LHCN-M2 (cell line): ENCODE measurements at regions not wholly inside any gene's neighbourhood (a gene's known extent, or its start where the extent isn't known, plus 50 kb on each side); places are given as distances from the start of the nearest gene placed in this dataset.
"Not testable (repeated sequence)": the region's sequence is repeated elsewhere in the genome, so short reads cannot be mapped to it uniquely, and the experiment has no call there.

Experiments used
- DNase-seq: peaks from one replicate; pipeline ENCODE4 v3.0.0-alpha.2; 2012; ENCODE audit warnings: low read depth

DNA sequence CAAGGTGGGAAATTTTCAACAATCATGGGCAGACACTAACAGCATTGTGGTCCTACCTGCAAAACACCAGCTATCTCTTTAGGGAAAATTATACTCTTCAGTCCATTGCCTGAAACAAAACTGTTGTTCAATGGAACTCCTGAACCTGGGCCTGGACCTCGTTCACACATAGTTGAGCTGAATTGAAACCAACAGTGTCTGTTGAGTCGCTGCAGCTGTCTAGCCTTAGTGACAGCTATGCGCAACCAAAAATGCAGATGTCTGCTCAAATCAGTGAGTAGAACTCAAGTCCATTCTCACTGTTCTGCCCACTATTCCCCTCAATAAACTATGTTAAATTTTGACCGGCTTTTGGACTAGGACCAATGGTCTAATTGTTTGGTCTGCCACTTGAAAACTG, 286.2 kb downstream of the TFAP2A start:
- no peak for DNase-seq

DNA sequence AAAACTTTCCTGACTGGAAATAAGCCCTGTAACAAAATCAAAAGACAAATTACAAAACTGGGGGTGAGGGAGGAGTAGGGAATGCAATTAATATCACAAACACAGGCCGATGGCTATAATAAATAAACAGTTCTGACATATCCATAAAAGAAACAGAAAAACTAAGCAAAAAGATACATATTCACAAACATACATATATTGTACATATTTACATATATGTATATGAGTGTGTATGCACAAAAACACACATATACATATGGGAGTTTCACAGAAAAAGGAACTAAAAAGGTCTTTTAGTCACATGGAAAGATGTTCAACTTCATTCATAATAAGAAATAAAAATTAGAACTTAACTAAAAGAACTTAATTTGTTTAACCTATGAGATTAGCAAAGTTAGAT, 292.7 kb downstream of the TFAP2A start:
- DNase-seq: no peak

DNA sequence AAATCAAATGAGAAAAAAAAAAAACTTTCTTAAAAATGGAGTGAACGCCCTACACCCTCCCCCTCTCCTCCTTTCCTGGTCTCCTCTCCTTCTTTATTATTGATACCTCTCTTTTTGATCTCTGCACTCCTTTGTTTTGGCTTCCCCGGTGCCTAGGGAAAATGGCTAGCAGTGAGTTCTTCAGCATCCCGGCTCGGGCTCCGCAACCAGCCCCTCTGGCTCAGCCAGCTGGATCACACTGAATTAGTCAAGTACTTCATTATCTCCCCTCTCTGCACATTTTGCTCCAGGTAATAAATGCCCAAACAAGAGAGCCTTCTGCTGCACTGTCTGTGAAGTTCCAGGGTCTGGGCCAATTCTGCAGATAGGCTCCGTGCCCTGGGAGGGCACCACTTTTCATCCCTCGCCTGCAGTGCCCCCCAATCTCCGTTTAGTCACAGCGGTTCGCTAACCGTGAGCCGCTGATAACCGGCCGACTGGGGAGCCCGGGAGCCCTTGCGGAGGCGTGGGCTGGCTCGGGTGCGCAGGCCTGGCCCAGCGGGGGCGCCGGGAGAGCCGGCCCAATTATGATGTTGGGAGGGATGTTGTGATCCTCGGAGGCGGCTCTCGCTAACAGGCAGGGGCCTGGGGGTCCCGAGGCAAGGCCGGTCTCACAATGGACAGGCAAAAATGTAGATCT, 301.9 kb downstream of the TFAP2A start:
- no peak for DNase-seq

DNA sequence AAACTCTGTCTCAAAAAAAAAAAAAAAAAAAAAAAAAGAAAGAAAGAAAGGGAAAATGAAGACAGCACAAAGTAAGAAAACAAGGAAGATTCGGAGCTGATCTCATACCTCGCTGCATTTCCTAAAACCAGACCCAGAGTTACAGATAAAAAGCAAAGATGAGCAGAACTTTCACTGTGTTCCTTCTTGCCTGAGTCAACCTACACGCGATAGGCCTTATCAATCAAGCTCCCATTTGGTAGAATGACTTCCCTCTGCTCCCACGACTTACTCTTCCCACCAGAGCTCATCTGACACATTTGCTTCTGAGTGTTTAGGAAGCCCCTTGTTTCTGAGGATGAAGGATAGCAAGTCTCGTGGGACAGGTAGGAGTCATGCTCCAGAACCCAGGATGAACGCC, 302.9 kb downstream of the TFAP2A start:
- DNase-seq: no peak

DNA sequence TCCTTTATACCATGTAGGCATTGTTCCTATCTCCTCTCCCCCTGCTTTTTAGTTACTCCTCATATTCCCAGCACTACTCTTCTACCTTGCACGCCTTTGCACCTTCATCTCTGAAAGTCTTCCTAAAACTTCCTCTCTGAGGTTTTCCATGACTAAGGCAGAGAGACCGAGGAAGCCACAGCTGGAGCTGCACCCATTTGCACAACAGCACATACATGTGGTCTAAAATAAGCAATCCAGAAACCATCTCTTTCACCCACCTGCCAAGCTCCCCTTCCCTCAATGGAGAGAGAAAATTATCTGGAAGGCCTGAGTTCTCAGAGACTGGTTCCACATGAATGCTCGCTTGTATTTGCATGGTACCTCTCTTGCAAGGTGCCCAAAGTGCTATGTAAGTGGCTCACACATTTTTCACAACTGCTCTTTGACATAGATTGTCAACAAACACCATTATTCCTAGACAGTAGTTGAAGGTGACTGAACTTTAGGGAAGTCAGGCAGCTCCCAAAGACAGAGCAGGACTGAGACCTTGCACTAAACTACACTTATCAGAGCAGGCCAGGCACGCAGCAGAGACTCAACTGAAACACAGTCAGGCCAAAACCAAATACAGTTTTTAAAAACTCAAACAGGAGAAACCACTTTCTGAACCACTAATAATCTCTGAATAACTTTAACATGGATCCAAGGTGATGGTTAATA, 313.2 kb downstream of the TFAP2A start:
- peak; percentile 32 for DNase-seq

DNA sequence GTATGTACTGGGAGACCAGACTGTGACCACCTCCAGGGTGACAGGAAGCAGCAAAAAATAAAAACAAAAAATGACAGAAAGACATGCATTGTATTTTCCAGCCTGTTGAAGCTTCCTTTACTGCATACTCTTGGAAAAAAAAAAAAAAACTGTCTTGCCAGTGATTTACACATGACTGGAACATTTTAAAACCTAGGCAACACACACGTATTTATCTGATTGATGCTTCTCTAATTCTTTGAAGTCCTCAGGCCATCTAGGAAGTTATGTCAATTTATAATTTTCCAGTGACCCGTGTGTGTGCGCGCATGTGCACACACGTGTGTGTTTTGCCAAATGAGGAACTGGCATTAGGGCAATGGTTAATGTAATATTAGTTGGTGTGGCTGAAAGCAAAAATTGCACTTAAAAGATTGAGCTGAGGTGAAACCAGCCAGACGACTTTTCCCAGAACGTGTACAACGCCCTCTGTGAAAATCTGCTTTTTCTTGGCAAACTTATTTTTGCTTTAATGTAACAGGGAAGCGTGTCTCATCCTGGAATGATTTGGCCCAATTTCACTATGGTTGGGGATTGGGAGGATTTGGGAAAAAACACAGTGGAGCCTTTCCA, 315.2 kb downstream of the TFAP2A start:
- DNase-seq: no peak

DNA sequence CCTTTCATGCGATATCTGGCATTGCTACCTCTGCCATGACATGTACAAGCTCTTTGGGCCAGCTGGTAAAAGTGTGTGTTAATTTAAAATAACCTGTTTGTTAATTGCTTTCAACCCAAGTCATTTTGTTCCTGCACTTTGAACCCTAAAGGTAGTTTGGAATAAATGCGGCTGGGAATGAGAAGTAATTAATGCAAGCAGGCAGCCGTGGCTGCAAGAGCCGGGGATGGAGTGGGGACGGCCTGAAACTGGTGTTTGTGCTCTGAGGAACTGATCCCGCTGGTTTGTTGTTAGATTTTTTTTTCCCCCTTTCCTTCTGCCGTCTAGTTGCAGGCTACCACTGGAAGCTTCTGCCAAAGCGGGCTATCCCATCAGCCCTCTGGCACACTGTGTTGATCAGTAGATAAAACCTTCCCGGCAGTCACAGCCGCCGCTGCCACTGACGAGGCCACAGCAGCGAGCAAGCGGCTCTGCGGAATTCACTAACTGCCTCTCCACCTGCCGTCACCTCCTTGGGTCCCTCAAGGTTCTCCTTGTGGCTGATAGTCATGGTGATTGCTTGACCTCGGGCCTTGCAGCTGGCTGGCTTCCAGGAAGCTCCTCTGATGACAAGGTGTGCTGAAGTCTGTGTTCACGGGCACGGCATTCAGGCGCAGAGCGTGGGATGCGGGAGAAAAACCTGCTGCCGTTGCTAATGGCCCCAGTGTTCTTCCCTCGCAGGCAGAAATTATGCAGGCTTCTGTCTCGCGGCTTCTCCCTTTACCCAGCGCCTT, 315.9 kb downstream of the TFAP2A start:
- DNase-seq: no peak

DNA sequence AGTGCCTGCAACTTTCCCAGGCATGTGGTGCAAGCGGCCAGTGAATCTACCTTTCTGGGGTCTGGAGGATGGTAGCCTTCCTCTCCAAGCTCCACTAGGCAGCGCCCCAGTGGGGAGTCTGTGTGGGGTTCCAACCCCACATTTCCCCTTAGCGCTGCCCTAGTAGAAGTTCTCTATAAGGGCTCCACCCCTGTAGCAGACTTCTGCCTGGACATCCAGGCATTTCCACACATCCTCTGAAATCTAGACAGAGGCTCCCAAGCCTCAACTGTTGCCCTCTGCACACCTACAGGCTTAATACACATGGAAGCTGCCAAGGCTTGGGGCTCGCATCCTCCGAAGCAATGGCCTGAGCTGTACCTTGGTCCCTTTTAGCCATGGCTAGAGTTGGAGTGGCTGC, 321.6 kb downstream of the TFAP2A start:
- no peak for DNase-seq

DNA sequence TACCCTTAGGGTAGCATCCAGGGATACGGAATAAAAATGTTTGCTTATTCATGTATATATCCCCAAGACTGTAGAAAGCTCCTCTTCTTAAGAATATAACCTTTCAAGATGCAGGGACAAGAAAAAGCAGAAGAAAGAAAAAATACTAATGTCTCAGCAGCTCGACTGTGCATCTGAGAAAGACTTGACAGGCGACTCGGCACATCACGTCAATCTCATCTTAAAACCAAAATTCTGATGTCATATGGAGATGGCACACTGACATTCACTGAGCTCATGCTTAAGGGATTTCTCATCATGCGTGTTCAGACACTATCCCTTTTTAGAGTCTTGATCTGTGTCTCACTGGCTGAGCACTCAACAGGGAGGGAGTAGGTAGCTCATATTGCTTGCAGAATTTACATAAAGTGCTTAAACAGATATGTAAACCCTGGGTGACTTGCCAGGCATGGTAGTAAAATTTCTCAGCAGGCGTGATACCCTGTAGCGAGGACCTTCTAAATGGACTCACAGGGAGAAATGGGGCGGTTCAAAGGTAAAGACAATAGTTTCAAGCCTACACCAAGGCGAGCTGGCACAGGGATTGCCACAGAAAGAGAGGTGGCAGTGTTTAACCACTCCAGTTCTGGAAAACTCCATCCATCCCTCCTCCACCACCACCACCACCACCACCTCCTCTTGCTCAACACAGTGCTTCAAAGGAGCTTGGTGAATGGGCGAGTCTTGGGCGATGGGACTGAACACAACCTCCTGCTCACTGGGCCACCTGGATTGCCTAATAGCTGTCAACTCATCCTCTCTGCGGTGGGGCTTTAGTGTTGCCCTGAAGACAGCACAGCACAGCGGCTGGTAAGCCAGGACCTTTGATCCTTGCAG, 330.5 kb downstream of the TFAP2A start:
- DNase-seq: no peak

DNA sequence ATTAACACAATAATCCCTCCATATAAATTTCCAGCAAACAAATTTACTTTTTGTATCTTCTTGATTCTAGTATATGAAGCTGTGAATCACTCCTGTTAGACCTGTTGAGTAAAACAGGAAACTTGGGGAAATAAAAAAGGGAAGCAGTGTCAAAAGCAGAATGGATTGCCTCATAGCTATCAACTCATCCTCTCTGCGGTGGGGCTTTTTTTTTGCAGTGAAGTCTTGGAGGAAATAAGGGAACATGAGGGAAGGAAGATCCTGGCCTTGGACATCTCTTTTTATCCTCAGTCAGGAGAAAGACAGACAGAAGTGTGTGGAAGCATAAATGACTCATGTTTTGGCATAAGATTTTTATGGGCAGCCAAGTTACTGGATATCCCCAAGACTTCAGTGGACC, 332.5 kb downstream of the TFAP2A start:
- peak; percentile 17 for DNase-seq

DNA sequence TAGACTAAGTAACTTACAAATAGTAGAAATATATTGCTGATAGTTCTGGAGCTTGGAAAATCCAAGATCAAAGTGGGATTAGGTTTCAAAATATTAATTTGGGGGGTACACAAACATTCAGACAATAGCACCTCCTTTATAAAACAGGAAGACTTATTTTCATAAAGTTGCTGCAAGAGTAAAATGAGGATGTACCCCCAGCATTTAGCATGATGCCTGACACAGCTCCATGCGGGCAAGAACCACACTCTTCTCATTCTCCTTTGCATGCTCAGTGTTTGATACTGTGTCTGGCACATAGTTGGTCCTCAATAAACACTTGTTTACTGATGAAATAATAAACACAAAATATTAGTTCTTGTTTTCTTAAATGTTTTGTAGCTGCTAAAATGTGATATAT, 332.9 kb downstream of the TFAP2A start:
- DNase-seq: no peak

DNA sequence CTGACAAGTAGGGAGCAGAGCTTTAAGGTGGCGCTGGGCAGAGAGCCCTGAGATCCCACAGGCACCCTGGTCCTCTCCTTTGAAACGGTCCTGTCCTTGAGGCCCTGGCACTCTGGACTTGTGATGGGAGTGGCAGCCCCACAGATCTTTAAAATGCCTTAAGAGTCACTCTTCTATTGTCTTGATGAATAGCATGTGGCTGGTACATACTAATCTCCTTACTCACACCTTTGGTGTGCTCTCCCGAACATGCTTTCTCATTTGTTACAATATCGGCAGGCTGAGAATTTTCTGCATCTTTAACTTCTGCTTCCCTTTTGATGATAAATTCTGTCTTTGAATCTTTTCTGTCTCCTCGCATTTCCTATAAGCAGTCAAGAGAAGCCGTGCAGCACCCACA, 333.8 kb downstream of the TFAP2A start:
- DNase-seq: peak; percentile 7

DNA sequence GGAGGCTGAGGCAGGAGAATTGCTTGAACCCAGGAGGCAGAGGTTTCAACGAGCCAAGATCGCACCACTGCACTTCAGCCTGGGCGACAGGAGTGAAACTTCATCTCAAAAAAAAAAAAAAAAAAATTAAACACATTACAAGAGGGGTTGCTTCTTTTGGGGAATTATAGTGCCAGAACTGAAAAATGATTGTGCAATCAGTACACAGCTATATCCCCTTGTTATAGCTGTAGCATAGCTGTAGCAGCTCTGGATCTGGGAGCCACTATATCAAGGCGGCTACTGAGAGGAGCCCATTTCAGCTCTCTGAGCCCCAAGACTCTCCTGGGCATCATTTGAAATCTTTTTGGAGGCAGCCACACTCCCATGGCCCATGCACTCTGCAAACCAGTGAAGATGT, 334.3 kb downstream of the TFAP2A start:
- DNase-seq: no peak

DNA sequence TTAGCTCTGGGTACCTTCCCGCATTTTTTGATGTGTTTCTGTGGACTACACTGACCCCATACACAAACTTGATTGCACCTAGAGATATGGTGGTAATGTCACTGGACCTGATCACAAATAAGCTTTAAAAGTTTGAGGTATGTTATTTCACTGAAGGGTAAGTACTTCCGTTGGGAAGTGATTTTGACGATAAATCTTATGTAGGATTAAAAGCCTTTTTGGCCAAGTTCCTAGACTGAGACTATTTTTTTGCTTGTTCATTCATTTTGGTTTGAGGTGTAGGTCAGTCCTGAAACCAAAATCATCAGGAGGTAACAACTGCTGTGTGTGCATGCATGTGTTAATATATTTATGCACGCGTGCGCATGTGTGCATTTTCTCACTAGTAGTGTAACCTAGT, 336.3 kb downstream of the TFAP2A start:
- DNase-seq: no peak

DNA sequence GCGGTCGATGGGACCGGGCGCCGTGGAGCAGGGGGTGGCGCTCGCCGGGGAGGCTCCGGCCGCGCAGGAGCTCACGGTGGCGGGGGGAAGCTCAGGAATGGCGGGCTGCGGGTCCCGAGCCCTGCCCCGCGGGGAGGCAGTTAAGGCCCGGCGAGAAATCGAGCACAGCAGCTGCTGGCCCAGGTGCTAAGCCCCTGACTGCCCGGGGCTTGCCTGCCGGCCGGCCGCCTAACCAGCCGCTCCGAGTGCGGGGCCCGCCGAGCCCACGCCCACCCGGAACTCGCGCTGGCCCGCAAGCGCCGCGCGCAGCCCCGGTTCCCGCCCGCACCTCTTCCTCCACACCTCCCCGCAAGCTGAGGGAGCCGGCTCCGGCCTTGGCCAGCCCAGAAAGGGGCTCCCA, 340.1 kb downstream of the TFAP2A start:
- DNase-seq: not testable (repeated sequence)

DNA sequence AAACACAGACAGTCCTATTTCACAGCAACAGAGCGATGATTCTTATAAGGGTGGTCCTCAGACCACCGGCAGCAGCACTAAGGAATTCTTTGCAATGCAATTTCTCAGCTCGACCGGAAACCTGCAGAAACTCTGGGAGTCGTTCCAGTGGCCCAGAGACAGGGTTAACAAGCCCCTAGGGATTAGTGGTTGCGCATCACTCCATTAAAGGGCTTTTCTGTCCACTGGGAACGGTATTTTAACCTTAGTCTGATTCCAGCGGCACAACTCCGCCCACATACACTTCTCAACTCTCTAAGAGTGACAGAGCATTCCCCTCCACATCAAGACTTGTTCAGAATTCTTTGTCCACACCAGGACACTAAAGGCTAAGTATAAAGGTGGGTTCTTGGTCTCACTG, 341.5 kb downstream of the TFAP2A start:
- peak; percentile 9 for DNase-seq

DNA sequence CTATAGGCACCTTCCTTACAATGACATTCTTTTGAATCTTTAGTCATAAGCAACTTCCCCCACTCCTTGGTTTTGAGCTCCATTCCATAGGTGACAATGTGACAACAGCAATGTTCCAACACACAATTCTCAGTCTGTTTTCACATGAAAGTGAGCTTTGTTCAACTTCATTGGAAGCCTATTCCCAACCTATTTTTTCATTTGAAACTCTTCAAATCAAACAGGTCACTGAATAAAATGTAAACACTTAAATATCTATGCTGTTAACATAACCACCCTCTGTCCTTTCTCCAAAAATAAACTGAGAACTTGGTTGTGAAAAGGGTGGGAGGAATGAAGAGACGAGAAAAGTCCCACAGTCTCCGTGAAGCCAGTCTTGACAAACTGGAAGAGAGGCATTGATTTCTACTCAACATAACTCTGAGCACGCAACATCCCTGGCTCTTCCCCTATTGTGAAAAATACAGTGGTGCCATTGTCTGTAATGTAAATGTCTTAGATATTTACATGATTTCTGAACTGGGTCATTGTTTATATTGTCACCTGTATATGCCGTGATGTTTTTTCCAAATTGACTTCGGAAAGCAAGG, 343.1 kb downstream of the TFAP2A start:
- DNase-seq: no peak

DNA sequence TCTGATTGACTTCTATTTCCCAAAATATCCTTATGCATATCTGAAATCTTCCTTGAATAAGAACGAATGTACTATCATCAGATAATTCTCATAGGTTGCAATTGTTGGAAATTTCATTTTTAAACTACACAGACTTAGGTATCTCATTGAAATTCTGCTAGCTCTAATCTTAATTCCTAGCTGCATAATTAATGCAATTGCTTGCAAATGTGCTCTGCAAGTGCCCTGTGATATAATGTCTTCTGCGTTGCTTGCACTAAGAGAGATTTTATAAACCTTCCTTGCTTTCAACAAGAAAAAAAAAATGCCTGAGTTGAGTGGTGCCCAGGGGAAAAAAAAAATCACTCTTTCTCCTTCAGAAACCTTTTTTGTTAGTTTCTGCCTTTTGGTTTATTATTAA, 354.9 kb downstream of the TFAP2A start:
- DNase-seq: no peak

DNA sequence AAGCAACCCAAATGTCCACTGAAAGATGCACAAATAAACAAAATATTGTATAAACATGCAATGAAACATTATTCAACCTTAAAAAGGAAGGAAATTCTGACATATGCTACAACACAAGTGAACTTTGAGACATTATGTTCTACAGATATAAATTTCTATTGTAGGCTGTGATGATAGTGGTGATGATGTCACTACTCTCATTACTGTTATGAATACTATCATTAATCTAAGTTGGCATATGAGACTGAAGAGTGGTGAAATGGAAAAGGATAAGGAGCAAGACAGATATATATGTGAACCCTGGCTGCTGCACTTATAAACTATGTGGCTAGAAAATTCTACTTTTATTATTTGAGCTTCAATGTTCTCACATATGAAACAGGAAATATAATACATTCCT, 360.2 kb downstream of the TFAP2A start:
- DNase-seq: no peak

DNA sequence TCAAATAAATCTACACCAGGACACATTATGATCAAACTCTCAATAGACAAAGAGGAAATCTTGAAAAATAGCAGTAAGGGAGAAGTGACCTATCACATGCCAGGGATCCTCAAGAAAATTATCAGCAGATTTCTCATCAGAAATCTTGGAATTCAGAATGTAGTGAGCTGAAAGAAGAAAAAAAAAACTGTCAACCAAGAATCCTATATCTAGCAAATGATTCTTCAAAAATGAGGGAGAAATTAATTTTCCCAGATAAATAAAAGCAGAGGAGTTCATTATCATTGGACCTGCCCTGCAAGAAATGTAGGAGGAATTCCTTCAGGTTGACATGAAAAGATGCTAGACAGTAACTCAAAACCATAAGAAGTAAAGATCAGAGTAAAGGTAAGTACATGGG, 363.6 kb downstream of the TFAP2A start:
- no peak for DNase-seq
